Lower lobe of right lung (tissue), 2 donors: ENCODE measurements at regions not wholly inside any gene's neighbourhood (a gene's known extent, or its start where the extent isn't known, plus 50 kb on each side); places are given as distances from the start of the nearest gene placed in this dataset.

ENCODE experiments used
- ATAC-seq, 2 donors: fragments of 200-7000 bp; cut with Tn5 transposase; one replicate each; pipeline ENCODE4 v1.9.1; 2020 to 2022; ENCODE audit warnings: mild to moderate bottlenecking in 2 of 2, moderate library complexity in 2 of 2
- DNase-seq: peaks from one replicate; pipeline ENCODE4 v3.0.0-alpha.2; 2020
- H3K27ac ChIP-seq: fragments of 200-600 bp; one replicate; pipeline ENCODE4 v1.8.0; 2022
- H3K27me3 ChIP-seq: fragments of 200-600 bp; one replicate; pipeline ENCODE4 v1.8.0; 2022; ENCODE audit warnings: low read depth
- H3K36me3 ChIP-seq: fragments of 200-600 bp; one replicate; pipeline ENCODE4 v1.8.0; 2022; ENCODE audit warnings: mild to moderate bottlenecking
- H3K4me1 ChIP-seq: fragments of 200-600 bp; one replicate; pipeline ENCODE4 v1.8.0; 2022
- H3K4me3 ChIP-seq: fragments of 200-600 bp; one replicate; pipeline ENCODE4 v1.8.0; 2022; ENCODE audit warnings: mild to moderate bottlenecking
- H3K9me3 ChIP-seq: fragments of 200-600 bp; one replicate; pipeline ENCODE4 v1.8.0; 2022
- CTCF ChIP-seq: fragments of 200-600 bp; IDR thresholded peaks from one replicate; pipeline ENCODE4 v1.8.0; 2022; ENCODE audit warnings: antibody characterized with exemption, mild to moderate bottlenecking
- intact Hi-C: fragments of 100-400 bp; cut with DNase I; formaldehyde crosslinking; loops from one replicate; pipeline ENCODE4 v1.11.0; 2022
- donor health status: DM: no; HTN: yes; CAD: no; lungs with severe emphysema.

GRCh38 chr1:71264039-71264438, 183.2 kb upstream of the ZRANB2 start:
- H3K27me3 ChIP-seq: no peaks in the 10 kb centered on the region
- H3K4me3 ChIP-seq: no peak overlapping the region
- no peaks in the 10 kb centered on the region for H3K9me3 ChIP-seq
- no peaks in the 10 kb centered on the region for H3K36me3 ChIP-seq
- no peaks in the 10 kb centered on the region for H3K4me1 ChIP-seq
- ATAC-seq (no peak), DNase-seq (no peak)
- intact Hi-C loops: no loop called here
- TF ChIP-seq CTCF: no peak
- no peak overlapping the region for H3K27ac ChIP-seq

DNA sequence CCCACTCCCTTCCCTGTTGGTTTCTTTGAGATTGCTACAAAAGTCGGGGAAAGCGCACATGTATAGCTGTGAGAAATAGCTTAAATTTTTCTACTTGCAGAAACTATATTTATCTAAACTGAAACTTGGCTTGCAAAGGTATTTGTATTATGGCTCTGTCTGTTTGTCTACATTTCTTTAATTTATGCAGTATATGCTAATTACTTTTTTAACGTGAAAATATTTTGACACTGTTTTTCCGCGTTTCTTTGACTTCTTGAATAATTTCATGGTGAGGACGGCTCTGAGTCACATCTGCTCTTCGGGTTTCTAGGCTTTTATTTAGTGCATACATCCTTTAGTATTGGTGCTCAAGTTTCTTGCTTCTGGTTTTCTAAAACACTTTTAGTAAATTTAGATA, 182.1 kb upstream of the ZRANB2 start:
- no peak for TF ChIP-seq CTCF
- DNase-seq (no peak), ATAC-seq (no peak)
- intact Hi-C loops: no loop called here
- Histone ChIP-seq H3K27ac (no peak overlapping the region), H3K27me3 (no peaks in the 10 kb centered on the region), H3K9me3 (no peaks in the 10 kb centered on the region), H3K4me3 (no peak overlapping the region), H3K4me1 (no peaks in the 10 kb centered on the region), H3K36me3 (no peaks in the 10 kb centered on the region)

- H3K27ac ChIP-seq: no peak overlapping the region
- ATAC-seq: no peak
- no peaks in the 10 kb centered on the region for H3K9me3 ChIP-seq
- intact Hi-C loops: no loop called here
- no peaks in the 10 kb centered on the region for H3K27me3 ChIP-seq
- no peaks in the 10 kb centered on the region for H3K36me3 ChIP-seq
- no peak overlapping the region for H3K4me3 ChIP-seq
- DNase-seq: no peak
- no peak for TF ChIP-seq CTCF
- no peaks in the 10 kb centered on the region for H3K4me1 ChIP-seq
Observed at GRCh38 chr1:71252900-71253299, 172.1 kb upstream of the ZRANB2 start.

GRCh38 chr1:71245246-71245645, 164.4 kb upstream of the ZRANB2 start:
- Histone ChIP-seq H3K9me3 (no peaks in the 10 kb centered on the region), H3K4me1 (no peaks in the 10 kb centered on the region), H3K27me3 (no peaks in the 10 kb centered on the region), H3K4me3 (no peak overlapping the region), H3K27ac (no peak overlapping the region), H3K36me3 (no peaks in the 10 kb centered on the region)
- no peak for TF ChIP-seq CTCF
- ATAC-seq (no peak), DNase-seq (no peak)
- intact Hi-C loops: no loop called here

- no peaks in the 10 kb centered on the region for H3K9me3 ChIP-seq
- no peak overlapping the region for H3K27ac ChIP-seq
- no peak overlapping the region for H3K4me3 ChIP-seq
- H3K36me3 ChIP-seq: no peaks in the 10 kb centered on the region
- ATAC-seq: no peak
- no peak for DNase-seq
- H3K27me3 ChIP-seq: no peaks in the 10 kb centered on the region
- no peaks in the 10 kb centered on the region for H3K4me1 ChIP-seq
- intact Hi-C loops: no loop called here
- no peak for TF ChIP-seq CTCF
Observed at GRCh38 chr1:71242239-71242638, 161.4 kb upstream of the ZRANB2 start.

DNA sequence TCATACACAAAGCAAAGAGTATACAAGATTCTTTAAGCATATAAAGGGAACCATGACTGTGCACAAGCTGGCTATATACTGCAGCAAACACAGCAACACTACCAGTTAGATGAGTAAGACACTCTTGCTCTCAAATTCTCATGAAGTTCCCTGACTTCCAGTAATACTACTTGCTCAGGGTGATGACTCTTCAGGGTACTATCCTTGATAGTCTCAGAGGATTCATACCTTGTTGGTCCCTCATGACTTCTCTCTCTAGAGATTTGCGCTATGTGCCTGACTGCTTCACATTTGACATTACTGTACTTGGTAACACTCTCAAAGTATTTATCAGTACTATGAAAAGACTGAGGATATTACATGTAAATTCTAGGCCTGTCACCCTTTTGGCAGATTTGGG, 159.8 kb upstream of the ZRANB2 start:
- Histone ChIP-seq H3K4me1 (no peaks in the 10 kb centered on the region), H3K36me3 (no peaks in the 10 kb centered on the region), H3K27me3 (no peaks in the 10 kb centered on the region), H3K27ac (no peak overlapping the region), H3K4me3 (no peak overlapping the region), H3K9me3 (no peaks in the 10 kb centered on the region)
- intact Hi-C loops: no loop called here
- DNase-seq: no peak
- no peak for ATAC-seq
- no peak for TF ChIP-seq CTCF
